ENCODE measurements at regions not wholly inside any gene's neighbourhood (a gene's known extent, or its start where the extent isn't known, plus 50 kb on each side); places are given as distances from the start of the nearest gene placed in this dataset.
"Not testable (repeated sequence)": the region's sequence is repeated elsewhere in the genome, so short reads cannot be mapped to it uniquely, and the experiment has no call there.

- DNase-seq, result no peak
Observed at GRCh38 chr11:26904801-26905200, 89.1 kb upstream of the FIBIN start.

- no peak for DNase-seq
Observed at GRCh38 chr11:26905368-26905767, 88.5 kb upstream of the FIBIN start.

- DNase-seq, result no peak
Observed at GRCh38 chr11:26909515-26909914, 84.4 kb upstream of the FIBIN start.

- no peak for DNase-seq
Observed at GRCh38 chr11:26909991-26910591, 83.8 kb upstream of the FIBIN start.

GRCh38 chr11:26914968-26915367 lies 78.9 kb upstream of the FIBIN start:
- DNase-seq, result peak; percentile 97 to 99

- DNase-seq, result no peak
Observed at GRCh38 chr11:26916805-26917204, 77.1 kb upstream of the FIBIN start.

- DNase-seq, result no peak
Observed at GRCh38 chr11:26928582-26928981, 65.3 kb upstream of the FIBIN start.

GRCh38 chr11:26929806-26930517 lies 64.0 kb upstream of the FIBIN start:
- no peak for DNase-seq

- DNase-seq, result no peak
Observed at GRCh38 chr11:26930518-26931247, 63.2 kb upstream of the FIBIN start.

- no peak for DNase-seq
Observed at GRCh38 chr11:26931248-26931631, 62.7 kb upstream of the FIBIN start.

GRCh38 chr11:26931881-26932280 lies 62.0 kb upstream of the FIBIN start:
- DNase-seq, result no peak

- no peak for DNase-seq
Observed at GRCh38 chr11:26936109-26936508, 57.8 kb upstream of the FIBIN start.

- DNase-seq, result no peak
Observed at GRCh38 chr11:26937386-26937785, 56.5 kb upstream of the FIBIN start.

GRCh38 chr11:26940501-26940900 lies 53.4 kb upstream of the FIBIN start:
- DNase-seq, result not testable (repeated sequence)

GRCh38 chr11:26942356-26942755 lies 51.6 kb upstream of the FIBIN start:
- no peak for DNase-seq

GRCh38 chr11:26943636-26944035 lies 50.3 kb upstream of the FIBIN start:
- DNase-seq, result no peak
